GM19395 (cell line): ENCODE measurements at regions not wholly inside any gene's neighbourhood (a gene's known extent, or its start where the extent isn't known, plus 50 kb on each side); places are given as distances from the start of the nearest gene placed in this dataset.
"Not testable (repeated sequence)": the region's sequence is repeated elsewhere in the genome, so short reads cannot be mapped to it uniquely, and the experiment has no call there.

Experiments used
- ATAC-seq: cut with Tn5 transposase; IDR thresholded peaks from one replicate; pipeline ENCODE4 v1.9.1; 2021; ENCODE audit warnings: mild to moderate bottlenecking, moderate library complexity; ENCODE audit not compliant: unreplicated experiment

GRCh38 chr7:51428217-51428887, 111.7 kb upstream of the COBL start:
- no peak for ATAC-seq

- ATAC-seq: no peak
Measured at GRCh38 chr7:51426163-51426562, 109.6 kb upstream of the COBL start.

- not testable (repeated sequence) for ATAC-seq
Measured at GRCh38 chr7:51409934-51410333, 93.3 kb upstream of the COBL start.

- not testable (repeated sequence) for ATAC-seq
Measured at GRCh38 chr7:51397608-51398007, 81.0 kb upstream of the COBL start.

GRCh38 chr7:51393003-51393402, 76.4 kb upstream of the COBL start:
- ATAC-seq: not testable (repeated sequence)

- not testable (repeated sequence) for ATAC-seq
Measured at GRCh38 chr7:51389952-51390351, 73.3 kb upstream of the COBL start.

- ATAC-seq: not testable (repeated sequence)
Measured at GRCh38 chr7:51389216-51389812, 72.7 kb upstream of the COBL start.

GRCh38 chr7:51388241-51388640, 71.6 kb upstream of the COBL start:
- ATAC-seq: not testable (repeated sequence)

- ATAC-seq: not testable (repeated sequence)
Measured at GRCh38 chr7:51386806-51387568, 70.4 kb upstream of the COBL start.

GRCh38 chr7:51386184-51386583, 69.6 kb upstream of the COBL start:
- not testable (repeated sequence) for ATAC-seq

GRCh38 chr7:51382243-51382642, 65.6 kb upstream of the COBL start:
- ATAC-seq: not testable (repeated sequence)

GRCh38 chr7:51376420-51377092, 59.9 kb upstream of the COBL start:
- no peak for ATAC-seq

GRCh38 chr7:51374936-51375335, 58.3 kb upstream of the COBL start:
- no peak for ATAC-seq

- ATAC-seq: not testable (repeated sequence)
Measured at GRCh38 chr7:51373607-51374006, 57.0 kb upstream of the COBL start.

GRCh38 chr7:51369746-51370145, 53.1 kb upstream of the COBL start:
- ATAC-seq: peak; percentile 56

GRCh38 chr7:51369228-51369627, 52.6 kb upstream of the COBL start:
- ATAC-seq: not testable (repeated sequence)

GRCh38 chr7:51368334-51368733, 51.7 kb upstream of the COBL start:
- ATAC-seq: no peak

GRCh38 chr7:51367614-51367968, 51.0 kb upstream of the COBL start:
- no peak for ATAC-seq

GRCh38 chr7:51366930-51367613, 50.5 kb upstream of the COBL start:
- peak; percentile 49 for ATAC-seq
